ENCODE measurements at regions not wholly inside any gene's neighbourhood (a gene's known extent, or its start where the extent isn't known, plus 50 kb on each side); places are given as distances from the start of the nearest gene placed in this dataset.

DNA sequence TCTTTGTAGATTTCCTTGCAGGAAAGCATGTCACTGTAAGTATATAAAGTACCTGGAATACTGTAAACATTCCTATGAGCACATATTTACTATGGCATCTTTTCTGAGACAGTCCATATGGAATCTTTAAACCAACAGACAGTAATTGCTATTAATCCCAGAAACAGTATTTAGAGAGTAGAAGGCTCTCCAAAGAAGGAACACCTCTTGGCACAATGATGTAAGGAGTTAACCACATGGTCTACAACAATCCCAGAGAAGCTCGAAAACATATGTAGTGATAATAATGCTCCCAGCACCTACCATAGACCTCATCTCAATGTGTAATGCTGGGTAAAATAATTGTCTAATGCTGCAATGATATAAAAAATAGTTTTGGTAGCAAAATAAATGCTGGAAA, 95.8 kb upstream of the IL12A start:
- no peak for TF ChIP-seq CTCF (IDR thresholded peaks at IDR 0.05)
- TF ChIP-seq POLR2A (IDR thresholded peaks at IDR 0.05) = no peak
